Activated CD4-positive, alpha-beta T cell treated with anti-CD3 and anti-CD28 coated beads for 24 hours (primary cell): ENCODE measurements at regions not wholly inside any gene's neighbourhood (a gene's known extent, or its start where the extent isn't known, plus 50 kb on each side); places are given as distances from the start of the nearest gene placed in this dataset.
"Not testable (repeated sequence)": the region's sequence is repeated elsewhere in the genome, so short reads cannot be mapped to it uniquely, and the experiment has no call there.

ENCODE experiments used
- DNase-seq, 2 donors: peaks; one replicate each; pipeline ENCODE4 v3.0.0-alpha.2; 2020; ENCODE audit warnings: low read depth in 2 of 2

DNA sequence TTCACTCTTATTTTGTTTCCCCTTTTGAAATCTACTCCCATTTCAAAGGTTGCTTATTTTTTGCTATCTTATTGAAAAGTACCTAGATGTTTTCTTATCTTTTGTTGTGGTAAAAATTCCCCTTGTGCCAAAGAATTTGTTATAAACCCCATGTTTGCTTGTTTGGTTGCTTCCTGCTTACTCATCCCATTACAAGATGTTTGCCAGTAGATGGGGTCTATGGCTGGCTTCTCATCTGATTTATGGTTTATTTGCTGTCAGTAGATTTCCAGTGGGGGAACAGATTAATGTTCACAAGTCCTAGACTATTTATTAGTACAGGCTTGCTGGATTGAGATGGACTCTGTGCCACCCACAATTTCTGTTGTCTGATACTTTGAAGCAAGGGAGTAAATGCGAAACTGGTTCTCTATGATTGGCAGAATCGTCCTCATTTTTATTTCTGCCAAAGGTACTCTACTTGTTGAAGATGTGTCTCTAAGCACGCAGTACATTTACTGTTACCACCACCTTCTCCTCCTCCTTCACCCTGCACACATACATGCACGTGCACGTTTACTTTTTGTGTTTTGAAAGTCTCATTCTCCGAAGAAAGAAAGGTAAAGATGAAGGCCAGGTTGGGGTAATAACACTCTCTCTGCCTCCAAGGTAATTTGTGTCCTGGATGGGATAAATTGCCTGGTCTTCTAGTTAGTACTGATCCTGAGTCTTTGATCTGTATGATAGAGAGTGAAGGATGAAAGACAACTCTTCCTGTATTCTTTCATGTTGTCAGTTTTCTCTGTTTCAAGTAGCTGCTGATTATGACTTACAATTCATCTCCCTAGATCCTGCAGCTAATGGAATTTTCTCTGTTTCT lies 117.2 kb upstream of the ATP2B1 start:
- DNase-seq, result no peak

DNA sequence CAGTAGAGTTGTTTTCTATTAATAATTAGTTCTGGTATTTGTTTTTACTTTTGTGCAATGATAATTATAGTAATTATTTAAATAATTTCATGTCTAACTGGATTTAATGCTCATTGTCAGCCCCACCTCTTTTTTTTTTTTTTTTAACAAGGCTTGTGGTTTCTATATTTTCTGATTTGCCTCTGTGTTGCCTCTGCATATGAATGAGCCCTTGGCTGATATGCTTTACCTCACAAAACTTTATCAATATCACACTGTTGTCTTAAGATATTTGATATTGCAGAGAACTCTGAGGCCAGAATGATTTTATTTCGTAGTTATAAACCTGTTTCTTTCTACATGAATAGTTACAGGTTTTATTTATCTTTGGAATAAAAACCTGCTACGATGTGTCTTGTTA lies 116.2 kb upstream of the ATP2B1 start:
- DNase-seq, result no peak

DNA sequence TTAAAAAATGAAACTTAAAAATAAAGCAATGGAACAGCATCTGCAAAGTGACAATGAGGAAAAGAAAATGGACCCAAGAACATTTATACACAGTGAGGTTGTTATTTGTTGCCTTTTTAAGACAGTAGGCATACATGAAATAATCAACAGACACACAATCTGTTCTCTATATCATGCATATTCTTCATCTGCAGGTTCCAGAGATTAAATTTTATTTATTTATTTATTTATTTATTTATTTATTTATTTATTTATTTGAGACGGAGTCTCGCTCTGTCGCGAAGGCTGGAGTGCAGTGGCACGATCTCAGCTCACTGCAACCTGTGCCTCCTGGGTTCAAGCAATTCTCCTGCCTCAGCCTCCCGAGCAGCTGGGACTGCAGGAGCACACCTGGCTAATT lies 114.4 kb upstream of the ATP2B1 start:
- DNase-seq, result not testable (repeated sequence)

DNA sequence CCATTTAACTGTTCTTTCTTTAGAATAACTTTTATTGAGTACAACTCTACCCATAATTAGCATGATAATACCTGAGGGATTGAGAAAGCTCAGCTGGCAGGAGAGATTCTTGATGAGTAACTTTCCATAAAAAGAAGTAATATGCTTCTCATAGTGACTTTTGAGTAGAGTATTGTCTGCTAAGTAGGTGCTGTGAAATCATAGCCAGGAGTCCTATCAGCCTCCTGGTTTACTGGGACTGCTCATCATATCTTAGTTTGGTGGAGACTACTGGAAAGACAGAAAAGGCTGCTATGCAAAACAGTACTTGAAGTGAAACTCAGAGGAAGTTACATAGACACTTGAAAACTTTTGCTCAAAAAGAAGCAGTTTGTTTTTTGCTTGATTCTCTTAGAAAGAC lies 113.3 kb upstream of the ATP2B1 start:
- no peak for DNase-seq

DNA sequence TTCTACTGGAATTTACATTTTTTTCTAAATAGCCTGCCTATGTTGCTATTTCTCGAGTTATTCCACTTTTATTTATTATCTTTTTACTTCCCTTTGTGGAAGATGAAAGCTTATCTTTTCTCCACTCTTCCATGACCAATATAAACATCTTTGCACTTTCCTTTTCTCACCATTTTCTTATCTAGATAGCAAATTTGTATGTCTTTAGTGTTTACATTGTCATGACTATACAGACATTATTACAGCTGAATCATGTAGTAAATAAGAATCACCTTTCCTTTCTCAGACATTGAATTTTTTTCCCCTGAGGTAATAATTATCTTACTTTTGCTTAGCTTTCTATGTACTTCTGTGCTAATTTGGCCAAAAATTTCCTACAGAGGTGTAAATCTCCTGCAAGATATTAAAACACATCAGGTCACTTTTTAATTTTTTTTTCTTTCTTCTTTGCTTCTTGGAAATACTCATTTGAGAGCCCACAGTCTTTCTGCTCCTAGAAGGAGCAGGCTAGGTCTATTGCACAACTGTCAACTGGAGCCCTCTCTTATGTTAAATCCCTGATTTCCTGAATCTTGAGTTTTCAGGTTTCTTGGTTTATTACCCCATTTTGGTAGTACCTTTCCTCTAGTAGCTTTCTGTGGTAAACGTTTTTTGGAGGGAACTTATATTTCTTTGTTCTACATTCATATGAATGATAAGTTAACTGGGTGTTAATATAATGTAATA lies 109.0 kb upstream of the ATP2B1 start:
- no peak for DNase-seq

DNA sequence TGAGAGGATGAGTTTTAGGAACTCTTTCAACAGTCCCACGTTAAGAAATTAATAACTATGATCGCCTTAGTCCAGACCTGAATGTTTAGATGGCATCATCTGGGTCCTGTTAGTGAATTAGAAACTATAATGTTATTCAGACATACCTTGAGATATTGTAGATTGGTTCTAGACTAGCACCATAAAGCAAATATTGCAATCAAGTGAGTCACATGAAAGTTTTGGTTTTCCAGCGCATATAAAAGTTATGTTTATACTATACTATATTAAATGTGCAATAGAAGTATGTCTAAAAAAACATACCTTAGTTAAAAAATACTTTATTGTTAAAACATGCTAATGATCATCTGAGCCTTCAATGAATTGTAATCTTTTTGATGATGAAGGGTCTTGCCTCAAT lies 106.6 kb upstream of the ATP2B1 start:
- DNase-seq, result no peak

DNA sequence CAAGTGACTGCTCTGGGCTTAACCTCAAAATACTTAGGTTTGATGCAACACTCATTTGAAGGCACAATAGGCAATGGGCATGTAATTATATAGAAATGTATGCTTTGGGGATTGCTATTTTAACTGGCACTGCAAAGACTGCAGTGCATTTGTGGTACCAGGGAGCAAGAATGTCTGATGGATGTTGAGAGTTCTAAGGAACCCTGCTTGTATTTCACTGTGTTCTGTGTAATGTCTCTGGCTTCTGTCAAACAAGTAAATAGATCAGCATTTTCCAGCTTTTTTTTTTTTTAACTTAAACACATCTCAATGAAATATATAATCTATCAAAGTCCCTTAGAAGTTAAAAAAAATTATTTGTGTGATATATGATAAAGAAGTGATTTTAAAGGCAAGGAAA lies 94.8 kb upstream of the ATP2B1 start:
- no peak for DNase-seq

DNA sequence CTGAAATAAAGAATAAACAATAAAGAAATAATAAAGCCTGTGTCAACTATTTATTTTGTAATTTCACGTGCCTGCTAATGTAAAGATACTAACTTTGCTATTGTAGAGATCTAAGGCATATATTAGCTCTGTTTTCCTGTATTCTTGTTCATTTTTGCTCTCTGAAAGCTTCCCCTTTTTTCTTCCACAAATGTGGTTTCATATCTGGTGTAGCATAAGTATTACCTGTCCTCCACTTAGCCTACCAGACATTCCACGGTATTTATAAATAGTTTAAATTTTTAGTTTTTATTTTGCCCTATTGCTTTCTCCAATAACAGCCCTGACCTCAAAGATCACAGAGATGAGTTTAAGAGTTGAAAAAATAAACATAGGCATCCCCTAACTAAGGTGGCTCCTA lies 92.6 kb upstream of the ATP2B1 start:
- DNase-seq, result no peak

DNA sequence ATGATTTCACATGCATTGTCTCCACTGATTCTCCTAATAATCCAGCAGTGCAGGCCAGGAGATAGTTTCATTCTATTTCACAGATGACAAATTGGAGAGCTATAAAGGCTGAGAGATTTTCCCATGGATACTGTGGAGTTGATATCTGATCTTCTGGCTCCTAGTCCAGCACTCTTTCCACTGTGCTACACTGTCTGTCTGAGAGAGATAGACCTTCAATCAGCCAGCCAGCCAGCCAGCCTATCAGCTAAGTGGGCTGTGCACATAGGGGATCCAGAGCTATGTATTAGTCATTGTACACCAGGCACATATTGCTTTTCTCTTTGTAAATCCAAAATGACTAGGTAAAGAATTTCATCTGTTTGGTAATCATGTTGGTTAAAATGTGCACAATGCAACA lies 91.8 kb upstream of the ATP2B1 start:
- no peak for DNase-seq

DNA sequence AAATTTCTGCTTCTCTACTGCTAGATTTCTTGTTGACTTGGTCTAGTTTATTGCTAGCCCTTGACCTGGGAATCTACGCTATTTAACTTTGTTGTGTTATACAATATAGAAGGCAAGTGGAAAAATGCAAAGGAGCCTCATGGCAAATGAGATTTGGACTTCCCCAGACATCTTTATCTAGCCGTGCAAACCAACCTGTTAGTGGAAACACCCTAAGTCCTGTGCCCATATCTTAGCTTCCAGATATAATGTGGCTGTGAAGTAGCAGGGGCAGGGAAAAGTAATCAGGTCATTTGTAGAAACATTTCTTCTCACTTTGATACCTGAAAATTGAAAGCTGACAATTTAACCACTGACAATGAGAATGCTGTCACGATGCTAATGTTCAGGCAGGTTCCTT lies 90.7 kb upstream of the ATP2B1 start:
- no peak for DNase-seq

DNA sequence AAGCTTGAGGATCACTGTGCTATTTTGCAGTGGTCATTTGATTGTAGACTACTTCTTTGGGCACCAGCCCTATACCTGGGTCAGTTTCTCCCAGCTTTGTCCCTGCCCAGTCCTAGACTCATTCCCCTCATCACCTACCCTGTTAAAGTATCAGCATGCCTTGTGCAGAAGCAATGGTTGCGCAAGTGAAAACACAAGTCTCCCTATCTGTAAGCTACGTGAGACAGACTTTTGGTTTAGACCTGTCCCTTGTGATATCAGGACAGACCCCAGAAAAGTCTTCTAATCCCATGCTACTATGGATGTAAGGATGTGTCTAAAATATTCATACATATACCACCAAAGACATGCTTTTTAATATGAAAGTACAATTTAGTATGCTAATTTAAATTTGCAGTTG lies 88.8 kb upstream of the ATP2B1 start:
- DNase-seq, result no peak

DNA sequence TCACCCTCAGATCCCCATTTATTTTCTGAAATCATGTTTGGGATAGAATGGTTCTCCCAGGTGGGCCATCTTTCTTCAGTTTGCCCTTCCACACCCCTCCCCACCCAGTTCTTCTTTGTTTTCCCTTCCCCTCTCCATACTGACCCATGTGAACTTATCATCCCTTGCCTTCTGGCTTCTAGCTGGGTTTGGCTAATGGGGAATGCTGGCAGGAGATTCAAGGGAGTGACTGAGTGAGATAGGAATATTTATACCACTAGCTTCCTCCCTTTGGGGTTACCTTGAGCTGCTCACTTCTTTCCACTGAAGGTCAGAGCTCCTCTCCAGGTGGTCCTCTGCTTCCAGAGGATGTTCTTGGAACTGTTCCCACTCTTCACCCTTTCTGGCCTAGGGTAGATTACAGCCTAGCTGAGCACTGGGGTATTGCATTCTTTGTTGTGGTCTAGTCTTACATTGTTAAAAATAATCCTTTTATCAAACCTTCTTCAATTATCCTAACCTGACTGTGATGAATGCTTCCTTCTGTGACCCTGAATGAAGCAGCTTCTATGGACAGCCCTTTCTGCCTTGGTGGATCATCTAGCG lies 88.3 kb upstream of the ATP2B1 start:
- no peak for DNase-seq

DNA sequence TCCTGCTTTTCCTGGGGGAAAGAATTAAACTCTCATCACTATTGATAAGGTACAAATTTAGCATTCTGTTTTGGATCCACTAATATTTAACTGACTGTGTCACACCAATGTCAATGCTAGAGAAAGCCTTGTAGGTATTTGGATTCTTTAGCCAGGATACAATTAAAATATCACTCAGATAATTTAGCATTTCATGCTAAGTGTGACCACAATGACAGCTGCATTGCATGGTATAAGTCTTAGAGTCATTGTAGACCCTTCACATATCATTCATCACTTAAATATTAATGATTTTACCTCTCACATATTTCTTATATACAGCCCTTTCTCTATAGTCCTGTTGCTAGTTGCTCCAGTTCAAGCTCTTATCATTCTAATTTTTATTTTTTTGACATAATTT lies 85.3 kb upstream of the ATP2B1 start:
- no peak for DNase-seq

DNA sequence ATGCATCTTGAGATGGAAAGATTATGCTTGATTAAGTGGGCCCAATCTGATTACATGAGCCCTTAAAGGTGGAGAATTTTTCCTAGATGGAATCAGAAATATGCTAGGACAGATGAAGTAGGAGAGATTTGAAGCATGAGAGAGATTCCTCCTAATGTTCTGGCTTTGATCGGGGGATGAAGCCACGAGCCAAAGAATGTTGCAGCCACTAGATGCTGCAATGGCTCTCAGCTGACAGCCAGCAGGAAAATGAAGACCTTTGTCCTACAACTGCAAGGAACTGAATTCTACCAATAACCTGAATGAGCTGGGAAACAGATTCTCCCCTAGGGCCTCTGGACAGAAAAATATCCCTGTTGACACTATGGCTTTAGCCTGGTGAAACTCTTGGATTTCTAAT lies 82.6 kb upstream of the ATP2B1 start:
- DNase-seq, result no peak

DNA sequence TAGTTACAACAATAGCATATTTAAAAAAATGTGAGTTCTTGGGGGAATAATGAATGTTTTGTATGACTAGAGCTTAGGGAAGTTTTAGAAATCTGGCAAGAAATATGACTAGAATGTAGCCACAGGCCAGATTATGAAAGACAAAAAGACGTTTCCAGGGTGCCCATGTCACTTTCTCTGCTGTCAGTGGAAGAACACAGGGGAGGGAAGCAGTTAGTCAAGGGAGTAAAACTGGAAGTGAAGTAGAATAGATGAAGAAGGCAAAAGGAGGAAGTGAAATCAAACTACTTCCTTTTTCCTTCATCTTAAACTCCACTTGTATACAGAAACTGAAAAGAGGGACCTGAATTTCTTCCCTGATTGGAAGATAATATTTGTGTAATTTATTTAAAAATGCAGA lies 81.2 kb upstream of the ATP2B1 start:
- no peak for DNase-seq

DNA sequence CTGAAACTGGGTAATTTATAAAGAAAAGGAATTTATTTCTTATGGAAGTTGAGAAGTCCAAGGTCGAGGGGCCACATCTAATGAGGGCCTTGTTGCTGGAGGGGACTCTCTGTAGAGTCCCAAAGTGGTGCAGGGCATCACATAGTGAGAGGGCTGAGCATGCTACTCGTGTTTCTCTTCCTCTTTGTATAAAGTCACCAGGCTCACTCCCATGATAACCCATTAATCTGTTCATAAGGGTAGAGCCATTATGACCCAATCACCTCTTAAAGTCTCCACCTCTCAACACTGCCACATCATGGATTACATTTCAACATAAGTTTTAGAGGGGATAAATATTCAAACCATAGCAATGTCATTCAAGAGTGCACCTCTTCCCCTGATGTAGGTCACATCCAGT lies 79.1 kb upstream of the ATP2B1 start:
- DNase-seq, result no peak

DNA sequence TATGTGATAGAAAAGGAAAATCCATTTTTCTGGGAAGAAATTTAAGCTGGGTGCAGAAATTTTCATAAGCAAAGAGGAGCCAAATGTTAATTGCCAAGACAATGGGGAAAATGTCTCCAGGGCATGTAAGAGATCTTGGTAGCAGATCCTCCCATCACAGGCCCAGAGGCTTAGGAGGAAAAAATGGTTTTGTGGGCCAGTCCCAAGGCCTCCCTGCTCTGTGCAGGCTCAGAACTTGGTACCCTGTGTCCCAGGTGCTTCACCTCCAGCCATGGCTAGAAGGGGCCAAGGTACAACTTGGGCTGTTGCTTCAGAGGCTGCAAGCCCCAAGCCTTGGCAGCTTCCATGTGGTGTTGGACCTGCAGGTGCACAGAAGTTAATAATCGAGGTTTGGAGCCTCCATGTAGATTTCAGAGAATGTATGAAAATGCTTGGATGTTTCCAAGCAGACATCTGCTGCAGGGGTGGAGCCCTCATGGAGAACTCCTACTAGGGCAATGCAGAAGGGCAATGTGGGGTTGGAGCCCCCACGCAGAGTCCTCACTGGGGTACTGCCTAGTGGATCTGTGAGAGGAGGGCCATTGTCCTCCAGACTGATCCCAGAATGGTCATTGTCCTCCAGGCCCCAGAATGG lies 77.7 kb upstream of the ATP2B1 start:
- no peak for DNase-seq

DNA sequence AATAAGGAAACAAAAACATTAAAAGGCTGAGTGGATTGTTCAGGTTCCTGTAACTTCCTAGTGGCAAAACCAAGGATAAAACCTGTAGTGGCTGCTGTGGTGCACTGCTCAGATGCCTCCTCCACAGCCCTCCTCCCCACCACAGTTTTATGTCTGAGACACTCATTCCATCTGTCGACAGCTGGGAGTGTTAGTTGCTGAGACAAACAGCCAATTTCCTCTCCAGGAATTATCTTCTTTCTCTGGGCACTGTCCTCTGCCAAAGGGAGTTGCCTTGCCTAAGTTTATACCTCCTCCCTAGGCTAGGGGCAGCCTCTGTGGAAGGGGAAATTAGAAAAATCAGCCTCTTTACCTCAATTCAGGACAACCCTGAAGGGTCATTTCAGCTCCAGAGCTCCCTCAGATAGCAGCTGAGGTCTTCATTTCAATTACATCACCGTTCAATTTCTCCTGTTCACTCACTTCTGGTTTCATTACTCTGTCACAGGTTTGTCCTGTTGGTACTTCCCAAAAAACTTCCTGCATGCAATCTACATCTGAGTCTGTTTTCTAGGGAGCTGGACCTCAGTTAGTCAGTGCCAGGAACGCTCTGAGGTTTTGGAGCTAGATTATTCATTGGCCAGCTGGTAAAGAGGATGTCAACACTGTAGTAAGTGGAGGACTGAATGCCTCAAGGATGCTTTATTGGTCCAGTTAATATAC lies 74.9 kb upstream of the ATP2B1 start:
- no peak for DNase-seq

DNA sequence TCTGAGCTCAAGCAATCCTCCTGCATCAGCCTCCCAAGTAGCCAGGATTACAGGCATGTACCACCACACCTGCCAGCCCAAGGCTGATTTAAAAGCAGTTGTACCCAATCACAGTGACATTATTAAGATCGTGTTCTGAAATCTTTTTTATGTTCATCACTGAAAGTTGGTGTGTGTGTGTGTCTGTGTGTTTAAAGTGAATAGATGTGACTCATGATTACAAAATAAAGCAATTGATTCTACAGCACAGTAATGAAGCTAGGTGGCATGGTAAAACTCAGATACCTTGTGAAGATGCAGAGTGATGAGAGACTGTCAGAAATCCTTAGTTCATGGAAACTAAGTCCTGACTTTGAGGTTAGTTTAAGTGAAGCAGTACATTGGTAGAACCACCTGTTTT lies 74.2 kb upstream of the ATP2B1 start:
- no peak for DNase-seq

DNA sequence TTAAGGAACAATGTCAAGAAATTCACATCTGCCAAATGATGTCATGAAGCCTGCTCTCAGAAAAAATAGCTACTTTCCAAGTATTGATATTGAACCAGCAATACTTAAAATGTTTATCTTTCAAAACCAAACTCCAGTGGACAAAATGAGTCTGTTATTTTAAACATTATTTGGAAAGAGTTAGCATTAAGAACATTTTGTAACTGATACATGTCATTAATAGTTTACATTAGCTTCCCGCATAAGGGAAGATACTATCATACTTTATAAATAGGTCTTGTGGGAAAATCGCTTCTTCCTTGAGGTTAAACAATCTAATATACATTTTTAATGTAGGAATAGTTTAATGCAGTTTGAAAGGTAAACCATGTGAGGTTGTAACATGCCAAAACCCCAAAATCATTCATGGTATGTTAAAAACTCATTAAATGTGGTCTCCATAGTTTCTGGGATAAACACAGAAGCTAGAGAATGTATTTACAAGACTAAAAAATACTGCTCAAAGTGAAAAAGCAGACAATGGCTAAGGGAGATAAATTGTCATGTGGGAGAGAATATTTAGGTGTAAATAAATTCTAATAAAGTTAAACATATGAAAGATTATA lies 73.4 kb upstream of the ATP2B1 start:
- DNase-seq, result no peak

DNA sequence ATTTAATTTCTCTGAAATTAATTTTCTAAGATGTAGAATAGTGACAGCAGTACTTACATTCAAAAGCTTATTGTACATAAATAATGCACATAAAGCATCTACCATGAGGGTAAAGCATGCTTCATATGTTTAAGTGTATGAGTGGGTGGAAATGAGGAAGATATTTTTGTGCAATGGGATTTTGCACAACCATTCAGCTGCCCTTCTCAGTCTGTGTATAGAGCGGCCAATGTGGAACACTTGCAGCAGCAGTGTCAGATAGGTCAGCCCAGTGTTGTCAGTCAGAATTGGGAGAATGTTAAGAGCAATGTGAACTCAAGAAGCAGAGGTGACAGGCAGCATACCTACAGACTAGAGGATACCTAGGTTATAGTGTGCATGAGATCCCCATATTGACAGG lies 72.5 kb upstream of the ATP2B1 start:
- no peak for DNase-seq

DNA sequence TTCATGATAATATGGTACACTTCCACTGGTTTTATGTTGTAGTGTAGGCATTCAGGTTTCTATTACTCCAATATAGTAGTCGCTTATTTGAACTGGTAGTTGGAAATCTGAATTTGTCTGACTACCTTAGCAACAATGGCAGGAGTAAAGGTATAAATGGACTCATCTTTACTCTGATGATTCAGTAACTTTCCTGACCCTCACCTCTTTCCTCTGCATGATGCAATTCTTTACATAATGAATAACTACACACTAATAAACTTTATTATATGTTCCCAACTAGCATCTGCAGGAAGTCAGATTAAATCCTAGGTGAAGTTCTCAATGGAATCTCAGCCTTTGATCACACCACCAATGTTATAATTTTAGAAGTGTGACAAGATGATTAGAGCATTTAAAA lies 70.5 kb upstream of the ATP2B1 start:
- no peak for DNase-seq
